ENCODE measurements at regions not wholly inside any gene's neighbourhood (a gene's known extent, or its start where the extent isn't known, plus 50 kb on each side); places are given as distances from the start of the nearest gene placed in this dataset.

DNA sequence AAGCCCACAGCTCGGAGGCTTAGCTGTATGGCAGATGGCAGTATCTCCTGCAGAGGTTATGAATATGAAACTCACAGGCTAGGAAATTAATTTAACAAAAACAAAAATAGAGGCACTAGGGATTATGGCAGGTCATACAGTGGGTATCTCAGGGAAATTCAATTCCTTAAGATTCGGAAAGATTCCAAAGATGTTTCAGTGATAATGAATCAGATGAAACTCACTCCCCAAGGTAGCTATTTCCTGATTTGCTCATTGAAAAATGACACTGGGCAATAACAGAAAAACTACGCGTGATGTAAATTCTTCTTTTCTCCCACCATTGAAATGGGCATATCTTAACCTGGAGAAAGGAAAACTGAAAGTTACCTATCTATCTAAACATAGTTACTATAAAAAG, 414.1 kb downstream of the STK39 start:
- Mint-ChIP-seq H3K27ac (peak overlapping the region; percentile 92), H3K9me3 (peaks cover 19% of the 10 kb centered on the region), H3K27me3 (ENCODE audit: low read depth, poor library complexity) (peaks cover 3% of the 10 kb centered on the region), H3K4me1 (peaks cover 24% of the 10 kb centered on the region), H3K4me3 (no peak overlapping the region), H3K36me3 (ENCODE audit: low read depth) (peaks cover 6% of the 10 kb centered on the region)
- TF ChIP-seq CTCF (IDR thresholded peaks at IDR 0.05): no peak
- no peak for DNase-seq

DNA sequence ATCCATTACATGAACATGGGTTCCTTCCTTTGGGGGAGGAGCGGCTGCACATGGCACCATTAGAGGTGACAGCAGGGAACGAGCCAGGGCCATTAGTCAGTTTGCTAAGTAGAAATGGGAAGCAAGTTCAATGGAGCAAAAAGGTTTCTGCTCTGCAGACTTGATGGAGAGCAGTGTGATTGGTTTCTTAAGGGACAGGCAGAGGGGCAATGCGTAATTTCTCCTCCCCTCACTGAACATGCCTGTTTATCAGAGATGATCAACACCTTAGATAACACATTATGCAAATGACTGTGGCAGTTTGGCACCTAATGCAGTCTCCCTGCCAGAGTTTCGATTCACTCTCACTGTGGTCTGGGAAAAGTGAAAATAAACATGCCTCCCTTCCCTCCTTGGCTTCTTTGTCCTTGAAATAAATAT, 414.5 kb downstream of the STK39 start:
- peaks cover 19% of the 10 kb centered on the region for H3K9me3 Mint-ChIP-seq
- no peak for TF ChIP-seq CTCF (IDR thresholded peaks at IDR 0.05)
- peak overlapping the region; percentile 92 for H3K27ac Mint-ChIP-seq
- DNase-seq: no peak
- peaks cover 6% of the 10 kb centered on the region for H3K36me3 Mint-ChIP-seq (ENCODE audit: low read depth)
- peaks cover 24% of the 10 kb centered on the region for H3K4me1 Mint-ChIP-seq
- peaks cover 3% of the 10 kb centered on the region for H3K27me3 Mint-ChIP-seq (ENCODE audit: low read depth, poor library complexity)
- no peak overlapping the region for H3K4me3 Mint-ChIP-seq

DNA sequence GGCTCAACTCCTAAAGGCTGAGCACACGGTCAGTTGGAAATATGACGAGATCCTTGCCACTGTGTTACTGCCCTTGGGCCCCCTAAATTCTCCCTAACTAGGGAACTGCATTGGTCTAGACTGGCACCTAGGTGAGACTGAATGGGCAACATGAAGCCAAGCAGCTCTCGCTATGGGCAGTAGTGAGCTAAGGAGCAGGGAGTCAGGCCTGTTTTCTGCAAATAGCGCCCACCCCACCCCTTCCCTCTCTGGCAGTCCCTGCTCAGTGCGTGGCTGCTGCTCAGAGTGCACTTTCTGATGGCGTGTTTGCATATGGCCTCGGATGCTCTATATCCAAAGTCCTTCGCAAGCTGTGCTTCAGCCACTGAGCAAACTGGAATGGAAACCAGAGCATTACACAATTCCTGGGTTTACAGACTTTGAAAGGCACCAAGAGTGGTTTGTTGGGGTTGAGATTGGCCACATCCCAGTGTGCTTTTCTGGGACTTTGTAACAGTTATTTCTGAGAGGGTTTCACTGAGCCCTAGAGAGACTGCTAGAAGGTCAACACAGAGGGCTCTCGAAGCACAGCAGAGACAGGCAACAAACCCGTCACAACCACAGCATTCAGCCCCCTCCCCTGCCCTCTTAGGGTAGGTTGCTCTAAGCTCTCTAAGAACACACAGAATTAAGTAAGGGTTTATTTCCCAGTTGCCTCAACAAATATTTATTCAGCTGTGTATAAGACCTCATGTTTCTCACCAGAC, 419.9 kb downstream of the STK39 start:
- Mint-ChIP-seq H3K4me1 (peaks cover 24% of the 10 kb centered on the region), H3K36me3 (ENCODE audit: low read depth) (no peaks in the 10 kb centered on the region), H3K9me3 (no peaks in the 10 kb centered on the region), H3K27ac (no peak overlapping the region), H3K4me3 (no peak overlapping the region), H3K27me3 (ENCODE audit: low read depth, poor library complexity) (peaks cover 7% of the 10 kb centered on the region)
- no peak for TF ChIP-seq CTCF (IDR thresholded peaks at IDR 0.05)
- DNase-seq: no peak

DNA sequence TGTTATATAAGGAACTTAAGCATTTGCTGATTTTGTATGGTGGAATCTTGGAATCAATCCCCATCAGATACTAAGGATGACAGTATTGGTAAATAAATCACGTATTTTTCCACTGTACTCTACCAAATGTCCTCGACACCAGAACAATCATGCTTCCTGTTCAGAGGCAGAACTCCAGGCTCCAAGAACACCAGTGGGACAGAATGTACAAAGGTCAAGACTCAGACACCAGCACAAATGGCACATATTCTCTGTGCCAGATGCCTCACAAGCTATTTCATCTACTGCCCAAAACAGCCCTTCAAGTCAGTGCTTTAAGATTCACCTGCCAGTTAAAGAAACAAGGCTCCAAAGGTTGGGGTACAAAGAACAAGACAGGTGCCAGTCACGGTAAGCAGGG, 420.5 kb downstream of the STK39 start:
- Mint-ChIP-seq H3K27ac (no peak overlapping the region), H3K27me3 (ENCODE audit: low read depth, poor library complexity) (peaks cover 7% of the 10 kb centered on the region), H3K36me3 (ENCODE audit: low read depth) (no peaks in the 10 kb centered on the region), H3K4me1 (peaks cover 22% of the 10 kb centered on the region), H3K9me3 (no peaks in the 10 kb centered on the region), H3K4me3 (no peak overlapping the region)
- no peak for DNase-seq
- no peak for TF ChIP-seq CTCF (IDR thresholded peaks at IDR 0.05)

DNA sequence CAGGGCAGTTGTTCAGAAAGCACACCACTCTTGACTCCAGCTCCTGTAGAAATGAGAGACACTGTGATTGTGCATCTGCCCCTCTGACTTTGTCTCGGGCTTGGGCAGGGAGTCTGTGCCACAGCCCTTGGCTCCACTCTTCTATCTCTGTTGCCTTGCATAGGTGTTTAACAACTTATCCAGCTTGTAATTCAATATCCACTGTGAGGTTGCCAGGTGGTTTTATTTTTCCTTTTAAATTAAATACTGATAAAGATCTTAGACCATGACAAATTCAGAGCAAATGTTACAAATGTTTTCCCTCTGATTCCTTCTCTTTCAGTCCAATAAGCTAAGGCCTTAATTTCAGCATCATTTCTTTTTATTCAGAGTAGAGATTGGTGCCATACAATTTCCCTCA, 421.7 kb downstream of the STK39 start:
- H3K4me3 Mint-ChIP-seq: no peak overlapping the region
- peaks cover 20% of the 10 kb centered on the region for H3K4me1 Mint-ChIP-seq
- peak overlapping the region; percentile 49 for H3K27ac Mint-ChIP-seq
- no peak for DNase-seq
- peaks cover 7% of the 10 kb centered on the region for H3K27me3 Mint-ChIP-seq (ENCODE audit: low read depth, poor library complexity)
- no peak for TF ChIP-seq CTCF (IDR thresholded peaks at IDR 0.05)
- H3K9me3 Mint-ChIP-seq: no peaks in the 10 kb centered on the region
- H3K36me3 Mint-ChIP-seq (ENCODE audit: low read depth): peaks cover 4% of the 10 kb centered on the region
